Ishikawa (cell line): ENCODE measurements at regions not wholly inside any gene's neighbourhood (a gene's known extent, or its start where the extent isn't known, plus 50 kb on each side); places are given as distances from the start of the nearest gene placed in this dataset.

Experiments used
- EGR1 ChIP-seq: IDR thresholded peaks from 2 replicates; pipeline ENCODE4 v1.6.1; 2012
- RAD21 ChIP-seq: IDR thresholded peaks from 2 replicates; pipeline ENCODE4 v1.6.1; 2012; ENCODE audit warnings: low read depth

- no peak for TF ChIP-seq EGR1
- TF ChIP-seq RAD21 = no peak
Measured at GRCh38 chr3:117723825-117724224, 1014.2 kb downstream of the TUSC7 start.
